ENCODE measurements at regions not wholly inside any gene's neighbourhood (a gene's known extent, or its start where the extent isn't known, plus 50 kb on each side); places are given as distances from the start of the nearest gene placed in this dataset.

- Histone ChIP-seq H3K4me3 (no peak overlapping the region), H4K20me1 (ENCODE audit: insufficient read depth) (no peaks in the 10 kb centered on the region), H3K9me2 (ENCODE audit: insufficient read depth) (peaks cover 3% of the 10 kb centered on the region; the same call in 1 of the 2 replicates), H3F3A (ENCODE audit: insufficient read depth, low read depth) (no peaks in the 10 kb centered on the region), H3K27ac (no peak overlapping the region), H3K36me3 (ENCODE audit: low read depth) (no peaks in the 10 kb centered on the region), H3K9me3 (ENCODE audit: insufficient read depth, low read depth) (no peaks in the 10 kb centered on the region), H3K27me3 (ENCODE audit: insufficient read depth, low read depth) (no peaks in the 10 kb centered on the region), H3K4me2 (no peak overlapping the region), H3K4me1 (replicated peaks; ENCODE audit: insufficient read depth) (no peaks in the 10 kb centered on the region), H2AFZ (no peak overlapping the region), H3K79me2 (ENCODE audit: low read depth) (no peaks in the 10 kb centered on the region)
- TF ChIP-seq CTCF (conservative IDR thresholded peaks at IDR 0.05): no peak
- no peak for TF ChIP-seq EZH2 (IDR thresholded peaks at IDR 0.05; ENCODE audit: low read depth)
- POLR2A ChIA-PET (ENCODE audit: unreplicated experiment): no interaction called here
- intact Hi-C loops (cut with micrococcal nuclease; ENCODE audit: unreplicated experiment): no loop called here
- CTCF ChIA-PET: no interaction called here
- BruUV-seq (replicated peaks): no TSS peak
- no peak for DNase-seq
Observed at GRCh38 chr7:118708741-118709140, 484.2 kb downstream of the ANKRD7 start.

GRCh38 chr7:118711688-118712087, 487.2 kb downstream of the ANKRD7 start:
- H3K27ac ChIP-seq: no peak overlapping the region
- no peaks in the 10 kb centered on the region for H3K79me2 ChIP-seq (ENCODE audit: low read depth)
- DNase-seq: no peak
- CTCF ChIA-PET: no interaction called here
- POLR2A ChIA-PET (ENCODE audit: unreplicated experiment): no interaction called here
- no peaks in the 10 kb centered on the region for H3K27me3 ChIP-seq (ENCODE audit: insufficient read depth, low read depth)
- H3K9me3 ChIP-seq (ENCODE audit: insufficient read depth, low read depth): no peaks in the 10 kb centered on the region
- no peaks in the 10 kb centered on the region for H3K4me1 ChIP-seq (replicated peaks; ENCODE audit: insufficient read depth)
- H3K4me2 ChIP-seq: no peak overlapping the region
- H2AFZ ChIP-seq: no peak overlapping the region
- H4K20me1 ChIP-seq (ENCODE audit: insufficient read depth): no peaks in the 10 kb centered on the region
- TF ChIP-seq EZH2 (IDR thresholded peaks at IDR 0.05; ENCODE audit: low read depth): no peak
- no peak for TF ChIP-seq CTCF (conservative IDR thresholded peaks at IDR 0.05)
- intact Hi-C loops (cut with micrococcal nuclease; ENCODE audit: unreplicated experiment): no loop called here
- H3F3A ChIP-seq (ENCODE audit: insufficient read depth, low read depth): no peaks in the 10 kb centered on the region
- no peak overlapping the region for H3K4me3 ChIP-seq
- H3K36me3 ChIP-seq (ENCODE audit: low read depth): no peaks in the 10 kb centered on the region
- no TSS peak for BruUV-seq (replicated peaks)
- no peaks in the 10 kb centered on the region for H3K9me2 ChIP-seq (ENCODE audit: insufficient read depth)

- BruUV-seq (replicated peaks): no TSS peak
- Histone ChIP-seq H3K9me2 (ENCODE audit: insufficient read depth) (no peaks in the 10 kb centered on the region), H3F3A (ENCODE audit: insufficient read depth, low read depth) (no peaks in the 10 kb centered on the region), H3K27ac (no peak overlapping the region), H2AFZ (no peak overlapping the region), H4K20me1 (ENCODE audit: insufficient read depth) (no peaks in the 10 kb centered on the region), H3K79me2 (ENCODE audit: low read depth) (no peaks in the 10 kb centered on the region), H3K4me2 (no peak overlapping the region), H3K36me3 (ENCODE audit: low read depth) (no peaks in the 10 kb centered on the region), H3K27me3 (ENCODE audit: insufficient read depth, low read depth) (no peaks in the 10 kb centered on the region), H3K9me3 (ENCODE audit: insufficient read depth, low read depth) (no peaks in the 10 kb centered on the region), H3K4me1 (replicated peaks; ENCODE audit: insufficient read depth) (no peaks in the 10 kb centered on the region), H3K4me3 (no peak overlapping the region)
- CTCF ChIA-PET: no interaction called here
- TF ChIP-seq CTCF (conservative IDR thresholded peaks at IDR 0.05) (no peak), EZH2 (IDR thresholded peaks at IDR 0.05; ENCODE audit: low read depth) (no peak)
- POLR2A ChIA-PET (ENCODE audit: unreplicated experiment): no interaction called here
- intact Hi-C loops (cut with micrococcal nuclease; ENCODE audit: unreplicated experiment): no loop called here
- no peak for DNase-seq
Observed at GRCh38 chr7:118713039-118713438, 488.5 kb downstream of the ANKRD7 start.
